ENCODE measurements at regions not wholly inside any gene's neighbourhood (a gene's known extent, or its start where the extent isn't known, plus 50 kb on each side); places are given as distances from the start of the nearest gene placed in this dataset.

- no peak for TF ChIP-seq ZNF713 (CRISPR knock-in tag; IDR thresholded peaks at IDR 0.05)
- no peak for TF ChIP-seq ELF1 (CRISPR knock-in tag; IDR thresholded peaks at IDR 0.05)
- no peak for TF ChIP-seq NR2F1 (CRISPR knock-in tag; IDR thresholded peaks at IDR 0.05)
- TF ChIP-seq STAT6 (CRISPR knock-in tag; IDR thresholded peaks at IDR 0.05; ENCODE audit: borderline replicate concordance) = no peak
- TF ChIP-seq MIER2 (CRISPR knock-in tag; IDR thresholded peaks at IDR 0.05) = no peak
- TF ChIP-seq RNF2 (conservative IDR thresholded peaks at IDR 0.05; ENCODE audit: low read depth) = no peak
- no peak for TF ChIP-seq ZNF777 (CRISPR knock-in tag; IDR thresholded peaks at IDR 0.05)
- no peak for TF ChIP-seq HMGA1 (CRISPR knock-in tag; conservative IDR thresholded peaks at IDR 0.05)
- no peak for TF ChIP-seq ZNF12 (CRISPR knock-in tag; IDR thresholded peaks at IDR 0.05)
- TF ChIP-seq ZBTB10 (CRISPR knock-in tag; IDR thresholded peaks at IDR 0.05; ENCODE audit: borderline replicate concordance) = no peak
- TF ChIP-seq CC2D1A (CRISPR knock-in tag; IDR thresholded peaks at IDR 0.05) = no peak
- Histone ChIP-seq H4K20me1 (ENCODE audit: insufficient read depth, low read length) (no peaks in the 10 kb centered on the region), H2AFZ (ENCODE audit: low read length) (no peak overlapping the region), H3K9me3 (ENCODE audit: low read length) (peaks cover 96% of the 10 kb centered on the region), H3K36me3 (replicated peaks in 1 of 2; ENCODE audit: control insufficient read depth in 1 of 2, insufficient read depth in 2 of 2, low read length in 2 of 2) (no peaks in the 10 kb centered on the region), H3K4me1 (ENCODE audit: insufficient read depth, low read length) (no peaks in the 10 kb centered on the region), H3K79me2 (ENCODE audit: insufficient read depth, low read length) (no peaks in the 10 kb centered on the region), H3K4me3 (replicated peaks in 1 of 3; ENCODE audit: insufficient read depth in 1 of 3, low read depth in 2 of 3, low read length in 3 of 3) (no peak overlapping the region), H3K27ac (ENCODE audit: extremely low read length, insufficient read depth, low read length) (no peak overlapping the region), H3K9ac (ENCODE audit: insufficient read depth, low read depth, low read length) (no peak overlapping the region), H3K27me3 (ENCODE audit: control insufficient read depth in 1 of 2, insufficient read depth in 2 of 2, low read length in 2 of 2) (no peaks in the 10 kb centered on the region), H3K4me2 (ENCODE audit: low read depth, low read length) (no peak overlapping the region)
- intact Hi-C loops (cut with micrococcal nuclease; ENCODE audit: unreplicated experiment) = no loop called here
- FAIRE-seq (no peak), DNase-seq (ENCODE audit: low spot score) (no peak), ATAC-seq (no peak)
- in situ Hi-C loops (cut with HindIII; ENCODE audit: extremely low pct_ligation_motif_present, low pct_unique_long_range_greater_than_20kb) = no loop called here
- POLR2A ChIA-PET = no interaction called here
- under 1% methylated on average over 3 of the region's 3 CpGs for WGBS (ENCODE audit: low lambda C conversion rate)
- CTCF ChIA-PET (ENCODE audit: low intra/inter-chr PET ratio, low total read pairs) = no interaction called here
- no TSS peak for BruUV-seq (replicated peaks)
Measured at GRCh38 chr14:43308421-43309110, 1198.5 kb downstream of the FSCB start.
